OCI-LY3 (cell line): ENCODE measurements at regions not wholly inside any gene's neighbourhood (a gene's known extent, or its start where the extent isn't known, plus 50 kb on each side); places are given as distances from the start of the nearest gene placed in this dataset.

Experiments used
- H2AFZ ChIP-seq: fragments of 200-600, 300-600 bp; shearing (Covaris generic); 2 replicates; pipeline ENCODE4 v1.6.0; 2014; ENCODE audit warnings: antibody characterized with exemption, low read depth, low read length
- H3K27ac ChIP-seq: fragments of 200-600, 300-600 bp; sonication (generic); 2 replicates; pipeline ENCODE4 v1.5.1; 2014; ENCODE audit warnings: mild to moderate bottlenecking, low read length, moderate library complexity, mixed read lengths
- H3K27me3 ChIP-seq: fragments of 200-600, 300-600 bp; sonication (generic); 2 replicates; pipeline ENCODE4 v1.6.1; 2014; ENCODE audit warnings: low read depth, low read length, mixed read lengths
- H3K36me3 ChIP-seq: fragments of 200-600, 300-600 bp; sonication (generic); replicated peaks from 2 replicates; pipeline ENCODE3; 2014; ENCODE audit warnings: low read depth, low read length, mixed read lengths
- H3K4me1 ChIP-seq: fragments of 300-600, 200-600 bp; sonication (generic); 2 replicates; pipeline ENCODE4 v1.6.1; 2014; ENCODE audit warnings: low read length, mixed read lengths
- H3K4me2 ChIP-seq: fragments of 200-600, 300-600 bp; sonication (generic); 2 replicates; pipeline ENCODE4 v1.6.1; 2014; ENCODE audit warnings: low read length, mixed read lengths
- H3K4me3 ChIP-seq: fragments of 300-600, 200-600 bp; sonication (generic); 2 replicates; pipeline ENCODE4 v1.5.1; 2014; ENCODE audit warnings: antibody characterized with exemption, mild to moderate bottlenecking, low read length, moderate library complexity
- H3K79me2 ChIP-seq: fragments of 300-600, 200-600 bp; shearing (Covaris generic); 2 replicates; pipeline ENCODE4 v1.6.1; 2014; ENCODE audit warnings: mild to moderate bottlenecking, low read length, mixed read lengths
- H3K9ac ChIP-seq: fragments of 300-600, 200-600 bp; shearing (Covaris generic); 2 replicates; pipeline ENCODE4 v1.6.0; 2014; ENCODE audit warnings: mild to moderate bottlenecking, low read length, moderate library complexity
- H3K9me3 ChIP-seq: fragments of 200-600, 300-600 bp; shearing (Covaris generic); 2 replicates; pipeline ENCODE4 v1.6.1; 2014; ENCODE audit warnings: low read length, mixed read lengths; ENCODE audit not compliant: insufficient read depth
- H4K20me1 ChIP-seq: fragments of 200-600, 300-600 bp; sonication (generic); 2 replicates; pipeline ENCODE4 v1.6.1; 2016; ENCODE audit warnings: low read length, mixed read lengths; ENCODE audit not compliant: insufficient read depth
- EZH2phosphoT487 ChIP-seq: fragments of 200-600 bp; shearing (Covaris generic); IDR thresholded peaks from 2 replicates; pipeline ENCODE4 v1.6.1; 2018; ENCODE audit warnings: antibody characterized with exemption, mixed run types, low read depth
- TF ChIP-seq, protein P1 (sequence below): fragments of 200-600, 300-600 bp; sonication (generic); IDR thresholded peaks from 2 replicates; pipeline ENCODE4 v1.5.1; 2014; ENCODE audit warnings: antibody characterized with exemption, low read length, low read depth

DNA sequence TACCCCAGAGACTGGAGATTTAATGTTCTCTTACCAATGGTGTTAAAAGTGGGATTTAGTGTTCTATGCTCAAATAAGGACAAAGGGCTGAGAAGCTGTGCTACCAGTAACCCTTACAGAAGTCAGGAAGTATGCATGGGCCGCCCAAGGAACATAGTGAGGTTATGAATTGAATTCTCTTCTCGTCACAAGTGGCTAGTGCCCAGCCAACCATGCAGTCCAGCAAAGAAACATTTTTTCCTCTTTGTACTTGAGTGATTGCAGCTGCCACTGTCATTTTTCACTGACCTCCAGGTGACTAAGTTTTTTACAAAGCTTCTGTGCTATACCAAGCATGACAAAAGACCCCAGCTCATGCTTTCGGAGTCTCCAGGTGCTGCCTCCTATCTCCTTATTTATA, 110.6 kb upstream of the DCBLD2 start:
- H3K27me3 ChIP-seq, result no peaks in the 10 kb centered on the region
- no peaks in the 10 kb centered on the region for H4K20me1 ChIP-seq
- no peak overlapping the region for H2AFZ ChIP-seq
- no peaks in the 10 kb centered on the region for H3K9me3 ChIP-seq
- no peak overlapping the region for H3K27ac ChIP-seq
- no peak overlapping the region for H3K4me2 ChIP-seq
- H3K36me3 ChIP-seq, result no peaks in the 10 kb centered on the region
- no peak overlapping the region for H3K4me3 ChIP-seq
- H3K9ac ChIP-seq, result no peak overlapping the region
- TF ChIP-seq EZH2phosphoT487, result no peak
- TF ChIP-seq, protein P1, sequence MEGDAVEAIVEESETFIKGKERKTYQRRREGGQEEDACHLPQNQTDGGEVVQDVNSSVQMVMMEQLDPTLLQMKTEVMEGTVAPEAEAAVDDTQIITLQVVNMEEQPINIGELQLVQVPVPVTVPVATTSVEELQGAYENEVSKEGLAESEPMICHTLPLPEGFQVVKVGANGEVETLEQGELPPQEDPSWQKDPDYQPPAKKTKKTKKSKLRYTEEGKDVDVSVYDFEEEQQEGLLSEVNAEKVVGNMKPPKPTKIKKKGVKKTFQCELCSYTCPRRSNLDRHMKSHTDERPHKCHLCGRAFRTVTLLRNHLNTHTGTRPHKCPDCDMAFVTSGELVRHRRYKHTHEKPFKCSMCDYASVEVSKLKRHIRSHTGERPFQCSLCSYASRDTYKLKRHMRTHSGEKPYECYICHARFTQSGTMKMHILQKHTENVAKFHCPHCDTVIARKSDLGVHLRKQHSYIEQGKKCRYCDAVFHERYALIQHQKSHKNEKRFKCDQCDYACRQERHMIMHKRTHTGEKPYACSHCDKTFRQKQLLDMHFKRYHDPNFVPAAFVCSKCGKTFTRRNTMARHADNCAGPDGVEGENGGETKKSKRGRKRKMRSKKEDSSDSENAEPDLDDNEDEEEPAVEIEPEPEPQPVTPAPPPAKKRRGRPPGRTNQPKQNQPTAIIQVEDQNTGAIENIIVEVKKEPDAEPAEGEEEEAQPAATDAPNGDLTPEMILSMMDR, result no peak
- H3K4me1 ChIP-seq, result no peaks in the 10 kb centered on the region; the same call in 1 of the 2 replicates
- no peaks in the 10 kb centered on the region for H3K79me2 ChIP-seq

DNA sequence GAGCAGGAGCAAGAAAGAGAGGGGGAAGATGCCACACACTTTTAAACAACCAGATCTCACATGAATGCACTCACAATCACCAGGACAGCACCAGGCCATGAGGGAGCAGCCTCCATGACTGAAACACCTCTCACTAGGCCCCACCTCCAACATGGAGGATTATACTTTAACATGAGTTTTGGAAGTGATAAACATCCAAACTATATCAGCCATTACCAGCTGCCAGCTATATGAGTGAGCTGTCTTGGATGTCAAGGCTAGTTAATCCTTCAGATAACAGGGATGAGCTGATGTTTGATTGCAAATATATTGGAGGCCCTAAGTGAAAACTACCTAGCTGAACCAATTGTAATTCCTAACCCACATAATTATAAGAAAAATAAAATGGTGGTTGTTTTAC, 108.4 kb upstream of the DCBLD2 start:
- Histone ChIP-seq H2AFZ (no peak overlapping the region), H3K79me2 (no peaks in the 10 kb centered on the region), H3K27ac (no peak overlapping the region), H4K20me1 (no peaks in the 10 kb centered on the region), H3K4me3 (no peak overlapping the region), H3K27me3 (no peaks in the 10 kb centered on the region), H3K9me3 (no peaks in the 10 kb centered on the region), H3K36me3 (no peaks in the 10 kb centered on the region), H3K4me1 (no peaks in the 10 kb centered on the region), H3K9ac (no peak overlapping the region), H3K4me2 (no peak overlapping the region)
- TF ChIP-seq, protein P1, result no peak
- no peak for TF ChIP-seq EZH2phosphoT487

DNA sequence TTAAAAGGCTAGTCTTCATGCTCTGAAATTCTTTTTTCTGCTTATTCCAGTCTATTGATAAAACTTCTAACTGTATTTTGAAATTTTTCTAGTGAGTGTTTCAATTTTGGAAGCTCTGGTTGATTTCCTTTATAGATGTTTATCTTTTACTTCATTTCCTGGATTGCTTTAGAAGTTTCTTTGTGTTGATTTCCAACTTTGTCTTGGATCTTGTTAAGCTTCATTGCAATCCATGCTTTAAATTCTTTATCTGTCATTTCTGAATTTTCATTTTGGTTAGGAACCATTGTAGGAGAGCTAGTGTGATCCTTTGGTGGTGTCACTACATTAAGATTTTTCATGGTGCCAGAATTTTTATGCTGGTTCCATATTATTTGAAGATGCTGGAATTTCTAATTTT, 105.2 kb upstream of the DCBLD2 start:
- Histone ChIP-seq H3K27ac (no peak overlapping the region), H3K27me3 (no peaks in the 10 kb centered on the region), H4K20me1 (no peaks in the 10 kb centered on the region), H2AFZ (no peak overlapping the region), H3K36me3 (no peaks in the 10 kb centered on the region), H3K79me2 (no peaks in the 10 kb centered on the region), H3K9me3 (no peaks in the 10 kb centered on the region), H3K9ac (no peak overlapping the region), H3K4me2 (no peak overlapping the region), H3K4me1 (no peaks in the 10 kb centered on the region), H3K4me3 (no peak overlapping the region)
- TF ChIP-seq, protein P1, result no peak
- no peak for TF ChIP-seq EZH2phosphoT487

DNA sequence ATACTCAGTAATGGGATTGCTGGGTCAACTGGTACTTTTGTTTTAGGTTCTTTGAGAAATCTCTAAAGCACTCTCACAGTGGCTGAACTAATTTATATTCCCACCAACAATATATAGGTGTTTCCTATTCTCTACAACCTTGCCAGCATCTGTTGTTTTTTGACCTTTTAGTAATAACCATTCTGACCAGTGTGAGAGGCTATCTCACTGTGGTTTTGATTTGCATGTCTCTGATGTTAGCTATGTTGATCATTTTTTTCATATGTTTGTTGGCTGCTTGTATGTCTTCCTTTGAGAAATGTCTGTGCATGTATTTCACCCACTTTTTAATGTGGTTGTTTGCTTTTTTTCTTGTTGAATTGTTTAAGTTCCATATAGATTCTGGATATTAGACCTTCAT, 98.2 kb upstream of the DCBLD2 start:
- TF ChIP-seq EZH2phosphoT487, result no peak
- TF ChIP-seq, protein P1, result no peak
- no peaks in the 10 kb centered on the region for H3K9me3 ChIP-seq
- H3K4me1 ChIP-seq, result no peaks in the 10 kb centered on the region
- no peak overlapping the region for H2AFZ ChIP-seq
- no peaks in the 10 kb centered on the region for H4K20me1 ChIP-seq
- no peak overlapping the region for H3K4me3 ChIP-seq
- H3K27ac ChIP-seq, result no peak overlapping the region
- H3K36me3 ChIP-seq, result no peaks in the 10 kb centered on the region
- no peaks in the 10 kb centered on the region; the same call in 1 of the 2 replicates for H3K27me3 ChIP-seq
- no peaks in the 10 kb centered on the region for H3K79me2 ChIP-seq
- no peak overlapping the region for H3K4me2 ChIP-seq
- no peak overlapping the region for H3K9ac ChIP-seq
